GM23338 (cell line): ENCODE measurements at regions not wholly inside any gene's neighbourhood (a gene's known extent, or its start where the extent isn't known, plus 50 kb on each side); places are given as distances from the start of the nearest gene placed in this dataset.

Experiments used
- ATAC-seq: fragments of 200-7000 bp; cut with Tn5 transposase; 3 replicates; pipeline ENCODE4 v1.9.1; 2020
- DNase-seq: peaks from one replicate; pipeline ENCODE4 v3.0.0-alpha.2; 2015; ENCODE audit warnings: low spot score
- H2AFZ ChIP-seq: fragments of 200-600 bp; sonication (generic); 2 replicates; pipeline ENCODE4 v1.8.0; 2016; ENCODE audit warnings: antibody characterized with exemption, mild to moderate bottlenecking, moderate library complexity
- H3F3A ChIP-seq: fragments of 200-600 bp; sonication (generic); replicated peaks from 2 replicates; pipeline ENCODE4 v1.8.0; 2017; ENCODE audit warnings: antibody characterized with exemption, mixed run types, low read depth
- H3K27ac ChIP-seq: fragments of 200-600 bp; sonication (generic); 2 replicates; pipeline ENCODE4 v1.6.1; 2016; ENCODE audit warnings: low read depth
- H3K27me3 ChIP-seq: fragments of 200-600 bp; sonication (generic); 2 replicates; pipeline ENCODE4 v1.8.0; 2016; ENCODE audit warnings: mild to moderate bottlenecking, mixed run types, moderate library complexity; ENCODE audit not compliant: insufficient read depth
- H3K36me3 ChIP-seq: fragments of 200-600 bp; sonication (generic); 2 replicates; pipeline ENCODE4 v1.8.0; 2016; ENCODE audit warnings: mild to moderate bottlenecking; ENCODE audit not compliant: insufficient read depth
- H3K4me1 ChIP-seq: fragments of 200-600 bp; sonication (generic); 2 replicates; pipeline ENCODE4 v1.8.0; 2016; ENCODE audit warnings: mild to moderate bottlenecking, moderate library complexity; ENCODE audit not compliant: insufficient read depth
- H3K4me2 ChIP-seq: fragments of 200-600 bp; sonication (generic); 2 replicates; pipeline ENCODE4 v1.7.1; 2017; ENCODE audit warnings: mixed run types
- H3K4me3 ChIP-seq: fragments of 200-600 bp; sonication (generic); 2 replicates; pipeline ENCODE4 v1.6.1; 2016; ENCODE audit warnings: mixed run types
- H3K79me2 ChIP-seq: fragments of 200-600 bp; sonication (generic); replicated peaks from 2 replicates; pipeline ENCODE4 v1.8.0; 2017; ENCODE audit warnings: mild to moderate bottlenecking; ENCODE audit not compliant: insufficient read depth
- H3K9me2 ChIP-seq: fragments of 200-600 bp; sonication (generic); 2 replicates; pipeline ENCODE4 v1.8.0; 2017; ENCODE audit not compliant: insufficient read depth
- H4K20me1 ChIP-seq: fragments of 200-600 bp; sonication (generic); replicated peaks from 2 replicates; pipeline ENCODE4 v1.8.0; 2017; ENCODE audit warnings: mild to moderate bottlenecking; ENCODE audit not compliant: insufficient read depth
- H3K27ac Mint-ChIP-seq: 2 replicates; pipeline ENCODE4 v1.8.0; 2020; ENCODE audit warnings: inconsistent platforms, mild to moderate bottlenecking, moderate library complexity, mixed read lengths
- H3K27me3 Mint-ChIP-seq: 3 replicates; pipeline ENCODE4 v1.8.0; 2022; ENCODE audit warnings: low read depth, mild to moderate bottlenecking, moderate library complexity, mixed read lengths, inconsistent platforms; ENCODE audit not compliant: insufficient read depth, poor library complexity
- H3K36me3 Mint-ChIP-seq: 3 replicates; pipeline ENCODE4 v1.8.0; 2021; ENCODE audit warnings: low read depth, mild to moderate bottlenecking, inconsistent platforms, moderate library complexity, mixed read lengths
- H3K4me1 Mint-ChIP-seq: 3 replicates; pipeline ENCODE4 v1.8.0; 2020; ENCODE audit warnings: mild to moderate bottlenecking, inconsistent platforms, mixed read lengths
- H3K4me3 Mint-ChIP-seq: 3 replicates; pipeline ENCODE4 v1.8.0; 2021; ENCODE audit warnings: moderate library complexity, mild to moderate bottlenecking, inconsistent platforms, mixed read lengths
- H3K9me3 Mint-ChIP-seq: 3 replicates; pipeline ENCODE4 v1.8.0; 2020; ENCODE audit warnings: moderate library complexity, mild to moderate bottlenecking, inconsistent platforms, mixed read lengths
- CREB1 ChIP-seq: fragments of 250-450 bp; sonication (Bioruptor Pico); IDR thresholded peaks from 2 replicates; pipeline ENCODE4 v1.5.0; 2020; ENCODE audit warnings: low read depth, mild to moderate bottlenecking, moderate library complexity
- CTCF ChIP-seq, 2 experiments: fragments of 200-600 bp in 1 of 2; sonication (generic) in 1 of 2; conservative IDR thresholded peaks; 2 replicates each; pipeline versions ENCODE4 v1.5.1 to v1.6.1; 2016 to 2017; ENCODE audit warnings: antibody characterized with exemption in 2 of 2, low read depth in 2 of 2, mild to moderate bottlenecking in 2 of 2, moderate library complexity in 1 of 2
- EZH2 ChIP-seq: fragments of 200-600 bp; sonication (generic); IDR thresholded peaks from one replicate; pipeline ENCODE4 v1.8.0; 2017; ENCODE audit warnings: antibody characterized with exemption, mild to moderate bottlenecking, low read depth; ENCODE audit not compliant: unreplicated experiment
- EZH2phosphoT487 ChIP-seq: fragments of 200-600 bp; sonication (generic); IDR thresholded peaks from one replicate; pipeline ENCODE4 v1.8.1; 2018; ENCODE audit warnings: antibody characterized with exemption; ENCODE audit not compliant: unreplicated experiment
- JUNB ChIP-seq: IDR thresholded peaks from one replicate; pipeline ENCODE4 v1.6.1; 2016; ENCODE audit warnings: antibody characterized with exemption; ENCODE audit not compliant: unreplicated experiment
- NANOG ChIP-seq: IDR thresholded peaks from 2 replicates; pipeline ENCODE4 v1.6.1; 2016; ENCODE audit warnings: antibody characterized with exemption, borderline replicate concordance
- POLR2AphosphoS5 ChIP-seq: IDR thresholded peaks from 2 replicates; pipeline ENCODE4 v1.6.1; 2016; ENCODE audit warnings: antibody characterized with exemption, low read depth
- STAT1 ChIP-seq: IDR thresholded peaks from one replicate; pipeline ENCODE4 v1.6.1; 2016; ENCODE audit warnings: antibody characterized with exemption; ENCODE audit not compliant: unreplicated experiment
- ZNF114 ChIP-seq: fragments of 250-450 bp; sonication (Bioruptor Pico); IDR thresholded peaks from 2 replicates; pipeline ENCODE4 v1.5.0; 2020; ENCODE audit warnings: mild to moderate bottlenecking, moderate library complexity
- ZNF331 ChIP-seq: fragments of 250-450 bp; sonication (Bioruptor Pico); IDR thresholded peaks from 2 replicates; pipeline ENCODE4 v1.5.0; 2020; ENCODE audit warnings: low read depth, mild to moderate bottlenecking, moderate library complexity
- ZNF462 ChIP-seq: fragments of 250-450 bp; sonication (Bioruptor Pico); IDR thresholded peaks from 2 replicates; pipeline ENCODE4 v1.5.0; 2020; ENCODE audit warnings: mild to moderate bottlenecking, moderate library complexity

GRCh38 chr4:148561467-148561866 is 119.3 kb upstream of the NR3C2 start:
- H3K4me1 ChIP-seq: no peaks in the 10 kb centered on the region
- no peak overlapping the region for H3K27ac ChIP-seq
- H3K4me1 Mint-ChIP-seq: no peaks in the 10 kb centered on the region
- H3K36me3 ChIP-seq: no peaks in the 10 kb centered on the region
- no peak for ATAC-seq
- no peaks in the 10 kb centered on the region for H3F3A ChIP-seq
- H4K20me1 ChIP-seq: no peaks in the 10 kb centered on the region
- no peaks in the 10 kb centered on the region for H3K9me2 ChIP-seq
- DNase-seq: no peak
- H3K79me2 ChIP-seq: no peaks in the 10 kb centered on the region
- H3K4me3 Mint-ChIP-seq: no peak overlapping the region
- H3K4me2 ChIP-seq: no peak overlapping the region
- H3K9me3 Mint-ChIP-seq: no peaks in the 10 kb centered on the region
- H3K27ac Mint-ChIP-seq: no peak overlapping the region
- H3K4me3 ChIP-seq: no peak overlapping the region
- 0 out of 2 replicates have a peak overlapping the region, but pooled peaks have one; percentile 11 for H2AFZ ChIP-seq
- H3K27me3 ChIP-seq: no peaks in the 10 kb centered on the region
- H3K36me3 Mint-ChIP-seq: no peaks in the 10 kb centered on the region
- TF ChIP-seq CTCF (conservative IDR thresholded peaks at IDR 0.05; ENCODE audit: low read depth in 2 of 2): no peak
- TF ChIP-seq EZH2: no peak
- TF ChIP-seq CREB1: no peak
- no peak for TF ChIP-seq JUNB
- no peak for TF ChIP-seq ZNF331 (CRISPR knock-in tag)
- TF ChIP-seq NANOG: no peak
- TF ChIP-seq ZNF462: no peak
- no peak for TF ChIP-seq STAT1
- no peak for TF ChIP-seq ZNF114
- no peak for TF ChIP-seq POLR2AphosphoS5
- no peak for TF ChIP-seq EZH2phosphoT487
- H3K27me3 Mint-ChIP-seq: no peaks in the 10 kb centered on the region
